HG03108 (cell line): ENCODE measurements at regions not wholly inside any gene's neighbourhood (a gene's known extent, or its start where the extent isn't known, plus 50 kb on each side); places are given as distances from the start of the nearest gene placed in this dataset.

Experiments
- ATAC-seq: cut with Tn5 transposase; IDR thresholded peaks from one replicate; pipeline ENCODE4 v1.9.1; 2021; ENCODE audit warnings: moderate library complexity; ENCODE audit not compliant: unreplicated experiment

DNA sequence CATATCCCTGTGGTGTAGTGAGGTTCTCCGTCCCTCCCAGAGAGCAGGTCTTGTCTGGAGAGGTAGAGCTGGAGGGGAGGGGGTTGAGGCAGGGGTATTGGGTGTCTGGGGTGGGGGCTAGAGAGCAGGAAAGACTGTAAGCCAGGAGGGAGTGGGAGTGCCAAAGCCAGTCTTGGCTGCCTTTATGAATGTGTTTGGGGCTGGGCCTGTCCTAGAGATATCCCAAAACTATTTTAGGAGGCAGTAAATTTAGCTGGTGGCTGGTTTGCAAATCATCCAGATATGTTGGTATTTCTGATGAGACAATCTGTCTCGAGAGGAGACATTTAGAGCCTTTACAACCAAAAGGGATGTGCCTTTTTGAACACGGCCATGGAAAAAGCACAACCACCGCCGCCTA is 166.6 kb downstream of the TLE3 start:
- ATAC-seq: no peak

GRCh38 chr15:69934607-69935006 is 163.1 kb downstream of the TLE3 start:
- no peak for ATAC-seq

GRCh38 chr15:69939513-69940440 is 157.9 kb downstream of the TLE3 start:
- no peak for ATAC-seq

DNA sequence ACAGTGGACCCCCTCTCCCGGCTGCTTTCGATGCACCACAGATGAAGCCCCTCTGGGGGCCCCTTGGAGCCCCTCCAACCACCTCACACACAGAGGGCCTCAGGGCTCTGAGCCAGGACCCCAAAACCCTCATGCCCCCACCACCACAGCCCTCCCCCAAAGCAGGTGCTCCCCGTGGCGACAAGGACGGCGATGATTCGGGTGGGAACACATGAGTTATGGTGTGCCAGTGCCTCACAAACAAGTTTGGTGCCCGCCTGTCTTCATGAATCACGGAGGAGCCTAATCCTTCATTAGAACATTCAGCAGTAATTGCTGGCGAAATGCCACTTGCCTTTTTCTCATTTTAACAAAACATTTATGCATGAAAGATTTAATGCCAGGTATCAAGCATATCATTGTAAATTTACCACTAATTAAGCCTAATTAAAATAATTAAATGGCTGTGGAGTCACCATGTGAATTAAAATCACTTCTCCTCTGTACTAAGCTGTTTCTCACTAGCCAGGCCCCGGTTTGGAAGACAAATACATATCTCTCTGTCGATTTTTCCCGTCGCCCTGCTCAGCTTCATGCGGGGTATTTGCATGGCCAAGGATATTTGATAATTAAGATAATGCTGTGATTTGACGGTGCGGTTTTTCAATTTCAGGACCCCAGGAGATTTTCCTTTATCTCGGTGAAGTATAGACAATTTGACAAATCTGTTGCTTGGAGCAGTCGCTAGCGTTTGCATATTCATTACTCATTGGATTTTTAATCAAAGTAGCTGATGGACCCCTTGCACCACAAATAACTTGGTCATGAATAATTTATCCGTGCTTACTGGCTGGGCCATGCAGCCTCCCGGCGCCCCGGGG is 157.0 kb downstream of the TLE3 start:
- no peak for ATAC-seq

- ATAC-seq: no peak
Observed at GRCh38 chr15:69941301-69941605, 156.5 kb downstream of the TLE3 start.

DNA sequence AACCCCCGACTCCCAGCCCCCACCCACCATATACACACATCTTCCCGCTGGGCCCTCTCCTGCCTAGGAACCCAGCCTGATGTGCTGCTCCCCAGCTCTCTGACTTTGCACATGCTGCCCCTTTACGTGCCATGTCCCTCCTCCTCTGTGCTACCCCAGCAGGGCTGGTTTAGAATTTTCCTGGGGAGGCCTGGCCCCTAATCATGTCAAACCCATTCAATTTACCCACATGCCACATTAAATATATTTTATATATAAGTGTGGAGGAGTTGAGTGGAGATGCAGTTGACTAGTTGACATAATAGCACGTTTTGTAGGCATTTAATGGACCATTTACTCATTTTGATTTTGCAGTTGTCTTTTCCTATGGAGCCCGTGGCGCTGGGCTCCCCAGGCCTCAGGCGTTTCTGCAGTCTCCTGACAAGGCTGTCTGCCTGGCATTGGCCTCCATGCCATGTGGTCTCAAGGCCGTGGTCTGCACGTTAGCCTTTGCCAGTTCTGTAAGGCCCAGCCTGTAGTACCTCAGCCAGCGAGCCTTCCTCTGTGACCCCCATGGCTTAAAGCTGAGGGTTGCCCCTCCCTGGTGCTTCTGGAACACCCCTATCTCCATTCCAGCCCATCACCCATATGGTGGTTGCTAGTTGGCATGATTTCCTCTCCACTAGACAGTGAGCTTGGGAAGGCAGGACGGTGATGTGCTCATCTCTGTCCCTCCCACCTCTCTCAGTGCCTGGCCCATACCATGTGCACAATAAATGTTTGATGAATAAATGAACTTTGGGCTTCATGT is 155.8 kb downstream of the TLE3 start:
- no peak for ATAC-seq

DNA sequence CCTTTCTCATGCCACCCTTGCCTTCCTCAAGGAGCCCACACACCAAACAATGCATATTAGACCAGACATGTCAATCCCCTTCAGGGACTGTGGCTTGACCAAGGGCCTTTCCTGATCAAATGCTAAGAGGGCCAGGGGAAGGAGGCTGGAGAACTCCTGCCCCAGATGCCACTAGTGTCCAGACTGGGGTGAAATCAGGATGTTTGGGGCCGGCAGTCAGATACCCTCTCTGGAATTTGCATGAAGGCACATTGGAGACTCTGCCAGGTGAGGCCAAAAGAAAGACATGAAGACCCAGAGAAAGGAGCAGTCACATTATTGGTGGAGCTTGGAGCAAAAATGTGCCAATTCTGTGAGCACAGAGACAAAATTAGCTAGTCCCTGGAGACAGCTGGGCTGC is 154.1 kb downstream of the TLE3 start:
- no peak for ATAC-seq

DNA sequence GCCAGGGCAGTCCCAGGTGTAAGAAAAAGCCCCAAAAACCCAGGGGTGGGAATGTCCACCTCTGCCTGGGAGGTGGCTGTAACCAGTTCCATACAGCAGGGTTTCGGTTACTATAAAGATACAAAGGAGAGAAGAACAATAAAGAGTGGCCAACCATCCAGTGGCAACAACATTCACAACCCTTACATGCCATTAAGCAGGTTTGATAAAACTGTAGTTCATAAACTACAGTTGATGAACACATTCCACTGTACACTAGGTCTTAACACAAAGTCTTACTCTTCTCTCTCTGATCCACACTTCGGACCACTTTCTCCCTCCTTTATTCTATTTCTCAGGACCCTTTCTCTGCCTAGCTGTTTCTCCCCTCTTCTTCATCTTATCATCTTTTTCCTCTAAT is 152.0 kb downstream of the TLE3 start:
- no peak for ATAC-seq

DNA sequence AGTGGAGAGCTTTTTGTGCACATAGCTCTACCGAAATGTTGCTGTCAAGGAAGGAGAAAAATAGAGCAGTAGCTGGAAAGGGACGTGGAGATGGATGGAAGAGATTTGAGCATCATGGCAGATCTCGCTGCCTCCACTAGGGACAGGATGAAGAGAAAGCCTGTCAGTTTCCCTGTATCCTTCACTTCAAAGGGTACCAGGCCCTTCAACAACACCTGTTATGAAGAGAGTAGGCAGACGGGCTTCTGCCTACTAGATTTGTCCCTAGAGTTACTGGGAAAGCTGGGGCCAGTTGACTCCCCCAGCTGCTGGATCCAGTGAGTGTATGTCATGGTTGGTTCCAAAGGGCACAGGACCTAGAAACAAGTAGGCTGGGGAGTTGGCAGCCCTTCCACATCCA is 150.8 kb downstream of the TLE3 start:
- ATAC-seq: no peak

DNA sequence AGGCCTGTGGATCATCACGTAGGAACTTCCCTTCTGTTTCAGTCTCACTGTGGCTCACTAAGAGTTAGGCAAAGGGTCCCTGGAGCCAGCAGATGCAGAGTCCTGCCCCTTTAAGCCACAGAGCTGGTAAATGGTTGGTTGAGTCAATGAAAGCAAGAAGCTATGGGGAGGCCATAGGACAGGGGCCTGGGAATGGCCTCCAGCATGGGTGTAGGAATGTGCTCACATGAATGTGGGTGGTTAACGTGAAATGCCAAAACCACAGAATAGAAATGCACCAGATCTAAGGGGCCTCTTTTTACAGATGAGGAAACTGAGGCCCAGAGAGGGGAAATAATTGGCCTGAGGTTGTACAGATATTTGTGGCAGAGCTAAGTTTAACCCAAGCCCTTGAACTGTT is 150.3 kb downstream of the TLE3 start:
- no peak for ATAC-seq

DNA sequence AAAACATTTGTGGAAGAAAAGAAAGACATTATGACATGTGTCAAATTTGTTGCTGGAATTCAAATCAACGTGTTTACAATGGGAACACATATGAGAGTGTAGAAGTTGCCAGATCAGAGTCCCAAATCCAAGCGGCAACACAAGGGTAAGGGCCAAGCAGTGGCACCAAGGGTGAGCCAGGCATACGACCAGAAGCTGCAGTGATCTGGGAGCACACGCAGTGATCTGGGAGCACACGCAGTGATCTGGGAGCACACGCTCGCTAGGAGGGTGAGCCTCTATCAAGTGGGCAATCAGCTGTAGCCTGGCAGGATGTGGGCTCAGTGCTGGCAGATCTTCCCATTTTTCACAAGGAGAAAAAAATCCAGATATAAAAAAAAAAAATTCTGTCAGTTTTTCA is 148.2 kb downstream of the TLE3 start:
- no peak for ATAC-seq

DNA sequence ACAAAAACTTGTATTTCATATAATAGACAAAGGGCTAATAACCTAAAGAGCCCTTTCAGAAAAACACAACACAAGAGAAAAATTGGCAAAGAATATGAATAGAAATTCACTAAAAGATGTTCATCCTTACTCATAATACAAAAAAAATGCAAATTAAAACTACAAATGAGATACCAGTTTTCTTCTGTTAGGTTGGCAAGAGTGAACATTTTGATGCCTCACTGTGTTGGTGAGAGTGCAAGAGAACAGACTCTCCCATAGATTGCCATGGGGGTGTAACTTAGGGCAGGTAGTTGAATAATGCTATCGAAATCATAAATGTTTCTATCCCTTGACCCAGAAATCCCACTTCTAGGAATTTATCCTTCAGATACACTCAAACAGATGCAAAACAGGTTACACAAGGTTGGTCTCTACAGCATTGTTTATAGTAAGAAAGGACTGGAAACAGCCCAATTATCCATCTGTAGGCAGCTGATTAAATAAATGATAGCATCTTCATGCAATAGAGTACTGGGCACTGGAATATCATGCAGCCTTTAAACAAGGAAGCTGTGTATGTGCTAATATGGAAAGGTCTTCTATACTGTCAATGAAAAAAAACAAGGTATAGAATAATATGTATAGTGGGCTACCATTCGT is 146.3 kb downstream of the TLE3 start:
- ATAC-seq: no peak

DNA sequence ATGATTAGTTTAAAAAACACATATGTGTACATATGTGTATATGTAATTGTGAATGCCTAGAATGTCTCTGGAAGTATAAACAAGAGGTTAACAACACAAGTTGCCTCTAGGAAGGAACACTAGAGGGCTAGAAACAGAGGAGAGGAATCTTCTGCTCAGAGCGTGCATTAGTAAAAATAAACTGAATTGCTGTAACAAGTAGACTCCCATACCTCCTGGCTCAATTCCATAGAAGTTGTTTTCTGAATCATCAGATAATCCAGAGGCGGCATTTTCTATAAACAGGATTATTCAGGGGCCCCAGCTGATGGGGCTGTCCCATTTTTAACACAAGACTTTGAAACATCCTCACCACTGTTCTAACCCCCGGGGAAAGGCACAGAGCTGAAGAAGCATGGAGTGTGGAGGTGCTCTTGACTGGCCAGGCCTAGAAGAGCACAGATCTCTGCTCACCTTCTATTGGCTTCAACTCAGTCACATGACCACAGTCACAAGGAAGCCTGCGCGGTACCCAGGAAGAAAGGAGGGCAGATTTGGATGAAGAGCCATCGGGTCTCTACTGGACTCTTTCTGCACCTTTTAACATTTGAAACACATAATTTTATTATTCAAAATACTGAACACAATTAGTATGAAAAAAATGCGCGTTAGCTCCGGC is 145.7 kb downstream of the TLE3 start:
- no peak for ATAC-seq

DNA sequence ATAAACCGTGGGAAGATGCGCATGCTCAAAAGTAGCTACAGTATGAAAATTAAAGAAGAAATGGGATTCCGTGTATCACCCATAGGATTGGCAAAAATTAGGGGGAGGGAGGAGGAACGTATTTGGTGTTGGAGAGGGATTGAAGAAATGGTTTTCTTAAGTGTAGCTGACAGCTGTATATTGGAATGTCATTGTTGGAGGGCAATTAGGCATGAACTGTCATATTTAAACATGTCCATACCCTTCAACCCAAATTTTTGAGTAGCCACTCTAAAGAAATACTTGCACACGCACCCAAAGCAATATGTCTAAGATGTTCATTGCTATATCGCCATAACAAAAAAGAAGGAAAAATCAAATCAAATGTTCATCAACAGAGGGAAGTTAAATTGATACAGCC is 144.7 kb downstream of the TLE3 start:
- no peak for ATAC-seq

- no peak for ATAC-seq
Observed at GRCh38 chr15:69953816-69954215, 143.9 kb downstream of the TLE3 start.

DNA sequence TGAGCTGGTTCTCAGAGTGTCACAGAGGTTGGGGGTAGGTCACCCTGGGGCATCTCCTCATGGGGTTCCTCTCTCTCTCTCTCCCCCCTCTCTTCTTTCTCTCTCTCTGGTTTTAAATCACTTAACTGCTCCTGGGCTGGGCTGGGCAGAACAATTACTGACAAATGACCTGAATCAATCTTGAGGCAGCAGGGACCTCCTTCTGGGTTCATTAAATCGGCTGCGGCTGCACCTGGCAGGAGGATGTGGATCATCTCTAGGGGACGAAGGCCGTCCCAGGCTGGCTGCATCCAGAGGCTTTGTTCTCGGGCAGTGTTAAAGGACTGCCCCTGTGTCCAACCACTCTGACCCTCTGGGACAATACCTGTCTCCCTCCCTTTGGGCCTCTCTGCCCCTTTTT is 143.1 kb downstream of the TLE3 start:
- no peak for ATAC-seq

DNA sequence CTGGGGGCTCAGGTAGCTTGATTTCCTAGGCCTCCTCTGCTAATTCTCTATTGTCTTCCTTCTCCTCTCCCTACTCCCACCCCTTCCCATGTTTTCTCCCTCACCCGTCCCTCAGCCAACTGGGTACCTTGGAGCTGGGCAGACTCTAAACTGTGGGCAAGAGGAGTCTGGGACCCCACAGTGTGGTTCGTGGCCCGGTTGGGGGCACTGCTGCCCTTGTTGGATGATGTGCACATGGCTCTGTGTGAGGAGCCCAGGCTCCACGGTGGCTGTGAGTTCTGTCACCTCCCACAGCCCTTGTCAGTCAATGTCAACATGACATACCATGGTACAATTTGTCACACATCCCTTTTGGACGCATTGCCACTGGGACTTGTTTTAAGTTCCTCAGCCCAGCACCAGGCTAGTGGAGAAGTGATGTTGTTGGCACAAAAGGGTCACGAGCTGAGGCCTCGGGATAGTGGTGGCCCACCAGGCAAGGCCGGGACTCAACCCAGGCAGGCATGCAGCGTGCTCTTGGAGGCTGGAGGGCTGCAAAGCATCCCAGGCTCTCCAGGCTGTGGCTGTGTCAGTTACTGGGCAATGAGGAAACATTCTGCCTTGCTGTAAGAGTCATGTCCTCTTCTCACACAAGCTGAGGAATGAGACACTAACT is 142.3 kb downstream of the TLE3 start:
- ATAC-seq: no peak

DNA sequence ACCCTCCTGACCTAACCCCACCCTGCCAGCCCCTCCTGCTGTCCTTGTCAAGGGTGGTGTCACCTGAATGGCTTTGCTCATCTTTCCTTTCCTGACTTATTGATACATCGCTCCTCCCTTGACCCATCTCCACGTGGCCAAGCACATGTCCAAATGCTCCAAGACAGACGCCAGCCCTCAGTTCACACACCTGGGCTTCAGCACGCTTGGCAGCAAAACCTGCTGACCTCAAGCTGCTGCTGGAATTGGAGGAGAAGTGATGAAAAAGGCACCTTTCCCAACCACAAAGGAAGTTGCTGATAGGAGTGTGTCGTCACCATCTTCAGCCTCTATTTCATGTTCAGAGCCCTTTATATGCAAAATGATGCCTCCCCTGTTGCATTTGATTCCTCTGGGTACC is 141.3 kb downstream of the TLE3 start:
- no peak for ATAC-seq

DNA sequence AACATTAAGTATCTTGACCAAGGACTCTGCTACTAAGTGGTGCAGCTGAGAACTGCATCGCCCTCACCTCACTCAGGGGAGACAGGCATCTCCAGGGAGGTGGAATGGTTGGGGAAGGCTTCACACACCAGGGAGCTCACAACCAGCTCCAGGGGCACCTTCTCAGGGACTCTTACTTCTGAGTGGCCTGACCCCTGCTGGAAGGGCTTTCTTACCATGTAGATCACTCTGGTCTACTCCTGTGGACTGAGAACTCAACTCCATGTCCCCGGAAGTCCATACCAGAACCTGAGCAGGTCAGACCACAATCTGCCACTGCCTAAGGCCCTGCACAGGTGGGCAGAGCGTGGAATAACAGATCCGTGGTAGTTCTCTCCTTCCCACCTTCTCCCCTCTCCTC is 140.5 kb downstream of the TLE3 start:
- ATAC-seq: no peak

DNA sequence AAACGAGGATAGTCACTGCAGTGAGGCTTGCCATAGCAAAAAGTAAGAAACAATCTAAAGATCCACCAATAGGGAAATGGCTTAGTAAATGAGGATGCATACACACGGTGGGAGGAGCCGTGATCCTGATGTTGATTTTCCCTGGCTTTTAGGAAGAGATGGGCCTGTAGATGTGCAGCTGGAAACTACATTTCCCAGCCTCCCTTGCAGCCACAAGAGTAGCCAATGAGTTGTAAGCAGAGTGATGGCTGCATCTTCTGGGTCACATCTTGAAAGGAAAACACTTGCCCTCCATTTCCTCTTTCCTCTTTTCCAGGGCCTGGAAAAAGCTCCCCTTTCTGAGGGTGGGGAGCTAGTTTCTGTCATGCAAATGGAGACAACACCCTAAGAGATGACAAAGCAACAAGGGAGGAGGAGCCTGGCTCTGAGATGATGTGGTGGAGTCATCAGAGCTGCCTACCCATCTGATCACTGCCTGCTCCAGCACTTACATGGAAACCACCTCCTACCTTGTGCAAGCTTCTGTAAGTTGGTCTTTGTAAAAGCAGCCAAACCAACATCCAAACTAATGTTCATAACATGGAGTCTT is 139.1 kb downstream of the TLE3 start:
- ATAC-seq: no peak
